HG02970 (cell line): ENCODE measurements at regions not wholly inside any gene's neighbourhood (a gene's known extent, or its start where the extent isn't known, plus 50 kb on each side); places are given as distances from the start of the nearest gene placed in this dataset.

Source experiments
- ATAC-seq: cut with Tn5 transposase; IDR thresholded peaks from one replicate; pipeline ENCODE4 v1.9.1; 2021; ENCODE audit warnings: mild to moderate bottlenecking, moderate library complexity, moderate number of reproducible peaks; ENCODE audit not compliant: unreplicated experiment, low FRiP score

- no peak for ATAC-seq
Measured at GRCh38 chr2:33660416-33661123, 61.5 kb upstream of the FAM98A start.

DNA sequence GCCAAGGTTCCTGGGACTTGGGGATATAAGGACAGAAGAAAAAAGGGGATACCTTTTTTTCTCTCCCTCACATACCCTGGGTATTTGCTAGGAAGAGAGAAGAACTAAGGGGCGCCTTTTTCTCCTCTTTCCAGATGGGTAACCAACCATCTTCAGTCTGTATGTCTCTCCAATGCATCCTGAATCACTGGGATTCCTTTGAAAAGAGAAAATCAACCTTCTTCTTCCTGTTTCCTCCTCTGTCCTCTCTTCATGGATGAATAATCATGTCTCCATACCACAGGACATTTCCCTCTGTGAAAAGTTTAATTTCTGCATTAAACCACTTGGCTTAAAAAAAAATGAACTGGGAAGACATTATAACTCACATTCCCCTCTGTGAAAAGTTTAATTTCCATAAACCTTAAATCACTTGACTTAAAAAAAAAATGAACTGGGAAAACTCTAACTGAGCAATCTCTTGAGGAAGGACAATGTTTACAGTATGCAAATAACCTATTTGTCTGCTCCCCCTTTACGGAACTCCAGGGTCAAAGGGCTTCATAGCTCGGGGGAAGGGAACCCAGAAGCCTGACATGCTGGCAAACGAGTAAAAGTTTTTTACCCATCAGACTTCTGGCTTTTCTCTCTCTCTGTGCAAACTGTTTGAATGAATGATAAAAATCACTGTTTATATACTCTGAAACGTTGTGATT lies 56.7 kb upstream of the FAM98A start:
- no peak for ATAC-seq

DNA sequence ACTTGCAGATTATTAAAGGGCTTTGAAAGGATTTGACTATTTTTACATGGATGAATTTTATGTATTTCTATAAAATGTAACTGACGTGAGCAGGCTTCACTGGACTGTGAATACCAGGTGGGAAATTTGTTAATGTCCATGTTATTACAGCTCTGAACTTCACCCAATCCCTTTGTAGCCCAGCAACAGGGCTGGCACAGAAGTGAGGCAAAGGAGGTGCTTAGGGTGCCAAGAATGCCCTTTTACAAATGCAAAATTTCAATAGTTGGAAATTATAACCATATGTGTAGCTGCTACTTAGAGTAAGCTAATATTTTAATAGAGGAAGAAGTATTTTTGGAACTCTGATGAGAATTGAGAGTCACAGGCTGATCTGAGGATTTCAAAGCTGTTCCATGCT lies 53.7 kb upstream of the FAM98A start:
- no peak for ATAC-seq

- no peak for ATAC-seq
Measured at GRCh38 chr2:33650171-33650570, 51.1 kb upstream of the FAM98A start.
